Activated naive CD8-positive, alpha-beta T cell treated with anti-CD3 and anti-CD28 coated beads for 36 hours (primary cell): ENCODE measurements at regions not wholly inside any gene's neighbourhood (a gene's known extent, or its start where the extent isn't known, plus 50 kb on each side); places are given as distances from the start of the nearest gene placed in this dataset.
A peak's percentile ranks its signal among the peaks of the same experiment; 100 is the strongest.

ENCODE experiments used
- DNase-seq: peaks from one replicate; pipeline ENCODE4 v3.0.0; 2021
- H3K27ac Mint-ChIP-seq: one replicate; pipeline ENCODE4 v1.8.0; 2022; ENCODE audit warnings: mild to moderate bottlenecking, moderate library complexity, mixed read lengths
- H3K27me3 Mint-ChIP-seq: one replicate; pipeline ENCODE4 v1.8.0; 2022; ENCODE audit warnings: mild to moderate bottlenecking, mixed read lengths
- H3K36me3 Mint-ChIP-seq: one replicate; pipeline ENCODE4 v1.8.0; 2021; ENCODE audit warnings: mild to moderate bottlenecking, mixed read lengths
- H3K4me1 Mint-ChIP-seq: one replicate; pipeline ENCODE4 v1.8.0; 2021; ENCODE audit warnings: mixed read lengths
- H3K4me3 Mint-ChIP-seq: one replicate; pipeline ENCODE4 v1.8.0; 2022; ENCODE audit warnings: mild to moderate bottlenecking, moderate library complexity, mixed read lengths
- H3K9me3 Mint-ChIP-seq: one replicate; pipeline ENCODE4 v1.8.0; 2022; ENCODE audit warnings: mixed read lengths

GRCh38 chr18:26697186-26697884 lies 149.0 kb upstream of the KCTD1 start:
- peaks cover 3% of the 10 kb centered on the region for H3K9me3 Mint-ChIP-seq
- no peaks in the 10 kb centered on the region for H3K36me3 Mint-ChIP-seq
- no peak overlapping the region for H3K27ac Mint-ChIP-seq
- H3K27me3 Mint-ChIP-seq = no peaks in the 10 kb centered on the region
- no peaks in the 10 kb centered on the region for H3K4me1 Mint-ChIP-seq
- H3K4me3 Mint-ChIP-seq = no peak overlapping the region
- no peak for DNase-seq

GRCh38 chr18:26696786-26697185 lies 148.4 kb upstream of the KCTD1 start:
- no peak overlapping the region for H3K27ac Mint-ChIP-seq
- H3K4me1 Mint-ChIP-seq = no peaks in the 10 kb centered on the region
- no peak for DNase-seq
- no peaks in the 10 kb centered on the region for H3K27me3 Mint-ChIP-seq
- H3K4me3 Mint-ChIP-seq = no peak overlapping the region
- no peaks in the 10 kb centered on the region for H3K36me3 Mint-ChIP-seq
- peaks cover 3% of the 10 kb centered on the region for H3K9me3 Mint-ChIP-seq

DNA sequence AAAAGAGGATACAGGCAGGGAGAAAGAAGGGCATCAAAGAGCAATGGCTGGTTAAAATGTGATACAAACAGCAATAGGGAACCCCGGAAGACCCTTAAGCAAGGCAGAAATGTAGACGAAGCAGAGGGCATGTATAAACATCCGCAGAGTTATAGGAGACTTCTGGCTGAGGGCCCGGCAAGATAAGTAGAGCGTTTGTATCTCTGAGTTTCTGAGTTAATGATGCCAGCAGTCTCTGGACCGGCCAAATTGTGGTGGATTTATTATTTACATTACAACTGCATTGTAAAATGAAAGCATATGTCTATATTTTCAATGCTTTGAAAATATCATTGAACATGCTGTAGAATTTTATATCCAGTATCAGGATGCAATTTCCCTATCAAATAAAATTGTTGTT lies 148.0 kb upstream of the KCTD1 start:
- Mint-ChIP-seq H3K9me3 (peaks cover 5% of the 10 kb centered on the region), H3K27me3 (no peaks in the 10 kb centered on the region), H3K4me1 (no peaks in the 10 kb centered on the region), H3K36me3 (no peaks in the 10 kb centered on the region), H3K27ac (no peak overlapping the region), H3K4me3 (no peak overlapping the region)
- DNase-seq = no peak

- no peak for DNase-seq
- no peak overlapping the region for H3K4me3 Mint-ChIP-seq
- H3K27ac Mint-ChIP-seq = no peak overlapping the region
- no peaks in the 10 kb centered on the region for H3K4me1 Mint-ChIP-seq
- H3K27me3 Mint-ChIP-seq = no peaks in the 10 kb centered on the region
- no peaks in the 10 kb centered on the region for H3K36me3 Mint-ChIP-seq
- peaks cover 4% of the 10 kb centered on the region for H3K9me3 Mint-ChIP-seq
These were observed 141.0 kb upstream of the KCTD1 start for GRCh38 chr18:26689226-26689879.

- no peaks in the 10 kb centered on the region for H3K4me1 Mint-ChIP-seq
- no peak for DNase-seq
- H3K27me3 Mint-ChIP-seq = no peaks in the 10 kb centered on the region
- peaks cover 2% of the 10 kb centered on the region for H3K9me3 Mint-ChIP-seq
- H3K4me3 Mint-ChIP-seq = no peak overlapping the region
- H3K27ac Mint-ChIP-seq = no peak overlapping the region
- no peaks in the 10 kb centered on the region for H3K36me3 Mint-ChIP-seq
These were observed 138.2 kb upstream of the KCTD1 start for GRCh38 chr18:26686532-26686931.

- no peak overlapping the region for H3K27ac Mint-ChIP-seq
- H3K27me3 Mint-ChIP-seq = no peaks in the 10 kb centered on the region
- H3K36me3 Mint-ChIP-seq = no peaks in the 10 kb centered on the region
- no peaks in the 10 kb centered on the region for H3K4me1 Mint-ChIP-seq
- H3K4me3 Mint-ChIP-seq = no peak overlapping the region
- DNase-seq = no peak
- H3K9me3 Mint-ChIP-seq = no peaks in the 10 kb centered on the region
These were observed 137.2 kb upstream of the KCTD1 start for GRCh38 chr18:26685438-26686157.

DNA sequence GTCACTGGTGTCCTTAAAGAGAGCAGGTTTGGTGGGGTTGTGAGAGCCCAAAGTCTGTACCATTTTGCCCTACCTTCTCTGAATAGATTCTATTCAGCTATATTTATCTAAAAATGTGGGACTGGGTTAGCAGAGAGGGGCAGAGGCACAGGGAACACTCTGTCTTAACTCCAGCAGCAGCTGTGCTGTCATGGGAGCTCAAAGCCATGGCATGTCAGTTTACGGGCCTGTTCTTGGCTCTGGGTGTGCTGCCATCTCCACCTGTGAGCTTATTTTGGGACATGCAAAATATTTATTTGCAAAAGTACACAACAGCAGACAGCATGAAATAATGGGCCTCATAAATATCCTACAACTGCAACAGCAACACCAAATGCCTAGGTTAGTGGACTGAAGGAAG lies 129.6 kb upstream of the KCTD1 start:
- H3K4me3 Mint-ChIP-seq = no peak overlapping the region
- H3K9me3 Mint-ChIP-seq = no peaks in the 10 kb centered on the region
- no peak overlapping the region for H3K27ac Mint-ChIP-seq
- H3K36me3 Mint-ChIP-seq = no peaks in the 10 kb centered on the region
- no peak for DNase-seq
- no peaks in the 10 kb centered on the region for H3K4me1 Mint-ChIP-seq
- no peaks in the 10 kb centered on the region for H3K27me3 Mint-ChIP-seq

DNA sequence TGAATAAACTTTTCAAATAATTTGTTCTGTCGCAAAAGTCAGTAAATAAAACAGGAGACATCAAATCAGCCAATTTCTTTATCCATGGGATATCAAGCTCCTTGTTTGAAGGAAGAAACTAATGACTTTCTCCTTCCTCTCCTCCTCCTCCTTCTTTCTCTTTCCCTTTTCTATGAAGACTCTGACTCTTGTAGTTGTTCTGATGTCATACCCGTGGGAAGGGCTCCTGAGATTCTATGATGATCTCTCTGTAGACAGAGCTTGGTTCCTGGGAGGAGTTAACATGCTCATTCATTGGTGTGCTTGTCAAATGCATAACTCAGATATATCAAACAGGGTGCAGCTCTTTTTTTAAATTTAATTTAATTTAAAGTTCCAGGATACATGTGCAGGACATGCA lies 118.7 kb upstream of the KCTD1 start:
- no peak overlapping the region for H3K27ac Mint-ChIP-seq
- no peak overlapping the region for H3K4me3 Mint-ChIP-seq
- H3K27me3 Mint-ChIP-seq = peaks cover 9% of the 10 kb centered on the region
- no peaks in the 10 kb centered on the region for H3K9me3 Mint-ChIP-seq
- H3K4me1 Mint-ChIP-seq = no peaks in the 10 kb centered on the region
- H3K36me3 Mint-ChIP-seq = no peaks in the 10 kb centered on the region
- DNase-seq = no peak

DNA sequence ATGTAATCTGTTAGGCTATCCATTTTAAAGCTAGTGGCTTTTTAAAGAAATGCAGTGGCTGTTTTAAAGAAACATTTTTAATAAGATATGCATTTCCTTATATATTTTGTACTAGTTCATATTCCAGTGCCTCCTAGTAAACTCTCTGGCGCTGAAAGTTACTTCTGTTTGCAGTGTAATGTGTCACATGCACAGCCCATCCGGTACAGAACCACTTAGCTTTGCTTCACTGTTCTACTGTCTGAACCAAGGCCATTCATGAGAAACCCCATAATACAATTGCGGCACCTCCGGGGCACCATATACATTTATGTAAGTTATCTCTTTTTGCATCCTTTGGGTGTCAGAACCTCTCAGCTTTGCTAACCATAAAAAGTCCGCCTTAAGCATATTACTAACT lies 114.6 kb upstream of the KCTD1 start:
- H3K27me3 Mint-ChIP-seq = peaks cover 38% of the 10 kb centered on the region

GRCh38 chr18:26657631-26658581 lies 109.6 kb upstream of the KCTD1 start:
- peak overlapping the region; percentile 72 for H3K4me3 Mint-ChIP-seq
- no peak for DNase-seq
- H3K36me3 Mint-ChIP-seq = no peaks in the 10 kb centered on the region
- peaks cover 12% of the 10 kb centered on the region for H3K4me1 Mint-ChIP-seq
- H3K27me3 Mint-ChIP-seq = peaks cover 69% of the 10 kb centered on the region
- no peak overlapping the region for H3K27ac Mint-ChIP-seq
- no peaks in the 10 kb centered on the region for H3K9me3 Mint-ChIP-seq

More for the DNA sequence above, 114.6 kb upstream of the KCTD1 start:
- H3K9me3 Mint-ChIP-seq = no peaks in the 10 kb centered on the region
- no peak for DNase-seq
- no peak overlapping the region for H3K27ac Mint-ChIP-seq
- no peak overlapping the region for H3K4me3 Mint-ChIP-seq
- no peaks in the 10 kb centered on the region for H3K36me3 Mint-ChIP-seq
- H3K4me1 Mint-ChIP-seq = no peaks in the 10 kb centered on the region

DNA sequence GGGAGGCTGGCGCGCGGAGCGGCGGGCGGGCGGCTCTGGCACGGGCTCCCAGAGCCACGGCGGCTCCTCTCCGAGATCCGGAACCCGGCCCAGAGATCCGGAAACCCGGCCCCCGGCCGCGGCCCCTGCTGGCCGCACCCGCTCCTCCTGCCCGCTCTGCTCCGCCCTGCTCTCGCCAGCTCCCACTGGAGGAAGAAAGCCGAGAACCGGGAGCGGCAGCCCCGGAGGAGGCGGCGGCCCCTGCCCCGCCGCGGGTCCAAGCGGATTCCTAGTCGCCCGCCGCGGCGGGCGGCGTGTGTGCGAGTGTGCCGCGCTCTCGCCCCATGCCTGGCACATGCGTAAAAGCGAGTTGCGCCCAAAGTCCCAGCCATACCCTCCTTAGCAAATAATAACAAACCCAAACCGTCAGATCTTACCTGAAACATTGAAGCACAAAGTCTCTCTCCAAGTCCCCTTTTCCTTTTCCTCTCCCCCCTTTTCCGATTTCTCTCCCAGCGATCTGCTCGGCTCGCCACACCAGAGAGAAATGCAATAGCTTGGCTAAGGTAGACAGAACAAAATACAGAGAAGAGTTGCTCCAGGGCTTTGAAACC lies 108.7 kb upstream of the KCTD1 start:
- peak; percentile 17 for DNase-seq
- H3K9me3 Mint-ChIP-seq = no peaks in the 10 kb centered on the region
- H3K36me3 Mint-ChIP-seq = no peaks in the 10 kb centered on the region
- peaks cover 12% of the 10 kb centered on the region for H3K4me1 Mint-ChIP-seq
- no peak overlapping the region for H3K27ac Mint-ChIP-seq
- peaks cover 76% of the 10 kb centered on the region for H3K27me3 Mint-ChIP-seq
- peak overlapping the region; percentile 72 for H3K4me3 Mint-ChIP-seq

DNA sequence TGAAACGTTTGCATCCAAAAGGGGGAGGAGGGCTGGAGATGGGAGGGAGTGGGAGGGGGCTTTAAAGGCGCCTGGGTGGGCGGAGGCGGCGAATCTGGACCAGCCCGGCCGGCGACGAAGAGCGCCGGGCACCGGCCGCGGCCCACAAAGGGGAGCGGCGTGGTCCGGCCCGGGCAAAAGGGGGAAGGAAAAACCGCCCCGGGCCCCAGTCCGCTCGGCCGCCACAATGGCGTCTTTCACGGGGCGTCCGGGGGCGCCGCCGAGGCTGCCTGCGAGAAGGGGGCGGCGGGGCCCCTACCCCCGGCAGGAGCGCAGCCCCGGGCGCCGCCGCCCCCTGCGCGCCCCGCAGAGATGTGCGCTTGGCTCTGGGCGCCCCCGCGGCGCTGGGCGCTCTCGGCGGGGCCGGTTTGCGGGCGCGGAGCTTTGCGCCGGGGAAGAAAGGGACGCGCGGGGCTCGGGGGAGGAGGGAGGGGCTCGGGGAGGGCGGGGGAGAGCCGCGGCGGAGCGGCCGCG lies 108.1 kb upstream of the KCTD1 start:
- H3K4me3 Mint-ChIP-seq = peak overlapping the region; percentile 42
- no peak for DNase-seq
- no peaks in the 10 kb centered on the region for H3K9me3 Mint-ChIP-seq
- peaks cover 82% of the 10 kb centered on the region for H3K27me3 Mint-ChIP-seq
- H3K4me1 Mint-ChIP-seq = peaks cover 12% of the 10 kb centered on the region
- H3K27ac Mint-ChIP-seq = no peak overlapping the region
- no peaks in the 10 kb centered on the region for H3K36me3 Mint-ChIP-seq

DNA sequence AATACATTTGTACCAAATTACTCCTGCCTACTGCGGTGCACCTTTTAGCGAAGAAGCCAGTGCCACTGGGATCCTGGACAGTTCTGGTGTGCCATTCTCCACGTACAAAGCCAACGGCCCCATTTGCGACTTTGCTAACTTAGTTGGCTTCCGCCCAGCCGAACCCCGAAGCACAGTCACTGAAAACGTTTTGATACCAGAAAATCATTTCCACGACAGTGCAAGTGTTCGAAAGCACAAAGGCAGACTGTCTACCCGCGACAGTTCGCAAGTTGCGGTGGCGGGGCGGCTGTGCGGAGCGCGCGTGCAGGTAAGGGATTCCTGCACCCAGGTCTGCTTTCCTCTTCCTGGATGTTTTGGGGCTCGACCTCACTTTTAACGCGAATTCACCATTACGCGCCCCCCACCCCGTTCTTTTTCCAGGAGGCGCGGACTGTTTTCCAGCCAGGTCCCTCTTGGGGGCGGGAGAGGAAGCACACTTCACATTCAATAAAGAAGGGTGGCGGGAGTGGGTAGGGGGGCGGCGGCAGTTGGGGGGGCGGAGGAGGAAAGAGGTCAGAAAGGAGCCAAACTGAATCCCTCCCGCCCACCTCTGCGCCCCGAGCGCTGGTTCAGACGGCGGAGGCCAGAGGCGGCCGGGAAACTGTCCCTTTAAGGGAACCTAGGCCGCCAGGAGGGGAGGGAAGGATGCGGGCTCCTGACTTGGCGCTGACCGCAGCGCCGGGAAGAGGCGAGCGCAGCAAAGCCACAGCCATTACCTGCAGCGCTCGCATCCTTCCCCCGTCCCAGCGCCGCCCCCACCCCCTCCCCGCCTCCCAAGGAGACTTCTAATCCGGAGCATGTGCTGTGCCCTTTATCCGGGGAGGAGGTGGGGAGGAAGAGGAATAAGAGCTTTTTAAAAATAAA lies 107.4 kb upstream of the KCTD1 start:
- Mint-ChIP-seq H3K9me3 (no peaks in the 10 kb centered on the region), H3K4me3 (peak overlapping the region; percentile 42), H3K27ac (no peak overlapping the region)

More for the DNA sequence above, 107.4 kb upstream of the KCTD1 start:
- Mint-ChIP-seq H3K36me3 (no peaks in the 10 kb centered on the region), H3K4me1 (peaks cover 12% of the 10 kb centered on the region), H3K27me3 (peaks cover 84% of the 10 kb centered on the region)
- no peak for DNase-seq
